HT-29 (cell line): ENCODE measurements at regions not wholly inside any gene's neighbourhood (a gene's known extent, or its start where the extent isn't known, plus 50 kb on each side); places are given as distances from the start of the nearest gene placed in this dataset.

Experiments used
- DNase-seq: peaks from one replicate; pipeline ENCODE4 v3.0.0-alpha.2; 2015; ENCODE audit warnings: low spot score

- DNase-seq: no peak
Measured at GRCh38 chr3:117454254-117454653, 744.7 kb downstream of the TUSC7 start.

- DNase-seq: no peak
Measured at GRCh38 chr3:117454908-117455307, 745.3 kb downstream of the TUSC7 start.

- no peak for DNase-seq
Measured at GRCh38 chr3:117455782-117456181, 746.2 kb downstream of the TUSC7 start.

GRCh38 chr3:117463276-117464115 is 753.9 kb downstream of the TUSC7 start:
- no peak for DNase-seq

GRCh38 chr3:117471831-117472230 is 762.3 kb downstream of the TUSC7 start:
- no peak for DNase-seq

GRCh38 chr3:117473981-117474538 is 764.5 kb downstream of the TUSC7 start:
- DNase-seq: no peak

GRCh38 chr3:117476572-117476971 is 767.0 kb downstream of the TUSC7 start:
- no peak for DNase-seq

- DNase-seq: no peak
Measured at GRCh38 chr3:117477214-117477755, 767.7 kb downstream of the TUSC7 start.

GRCh38 chr3:117479095-117479494 is 769.5 kb downstream of the TUSC7 start:
- DNase-seq: no peak

GRCh38 chr3:117480525-117480924 is 770.9 kb downstream of the TUSC7 start:
- DNase-seq: no peak

GRCh38 chr3:117480972-117481371 is 771.4 kb downstream of the TUSC7 start:
- DNase-seq: no peak

- DNase-seq: no peak
Measured at GRCh38 chr3:117483839-117484238, 774.3 kb downstream of the TUSC7 start.

- no peak for DNase-seq
Measured at GRCh38 chr3:117485841-117486240, 776.3 kb downstream of the TUSC7 start.

GRCh38 chr3:117486719-117487716 is 777.4 kb downstream of the TUSC7 start:
- no peak for DNase-seq

GRCh38 chr3:117488983-117489382 is 779.4 kb downstream of the TUSC7 start:
- no peak for DNase-seq

- no peak for DNase-seq
Measured at GRCh38 chr3:117489663-117490079, 780.1 kb downstream of the TUSC7 start.

- no peak for DNase-seq
Measured at GRCh38 chr3:117490716-117491115, 781.1 kb downstream of the TUSC7 start.

- DNase-seq: no peak
Measured at GRCh38 chr3:117495620-117496019, 786.0 kb downstream of the TUSC7 start.

- DNase-seq: no peak
Measured at GRCh38 chr3:117499189-117499870, 789.8 kb downstream of the TUSC7 start.

GRCh38 chr3:117507958-117508357 is 798.4 kb downstream of the TUSC7 start:
- no peak for DNase-seq

GRCh38 chr3:117509858-117510257 is 800.3 kb downstream of the TUSC7 start:
- DNase-seq: no peak
